ENCODE measurements at regions not wholly inside any gene's neighbourhood (a gene's known extent, or its start where the extent isn't known, plus 50 kb on each side); places are given as distances from the start of the nearest gene placed in this dataset.

DNA sequence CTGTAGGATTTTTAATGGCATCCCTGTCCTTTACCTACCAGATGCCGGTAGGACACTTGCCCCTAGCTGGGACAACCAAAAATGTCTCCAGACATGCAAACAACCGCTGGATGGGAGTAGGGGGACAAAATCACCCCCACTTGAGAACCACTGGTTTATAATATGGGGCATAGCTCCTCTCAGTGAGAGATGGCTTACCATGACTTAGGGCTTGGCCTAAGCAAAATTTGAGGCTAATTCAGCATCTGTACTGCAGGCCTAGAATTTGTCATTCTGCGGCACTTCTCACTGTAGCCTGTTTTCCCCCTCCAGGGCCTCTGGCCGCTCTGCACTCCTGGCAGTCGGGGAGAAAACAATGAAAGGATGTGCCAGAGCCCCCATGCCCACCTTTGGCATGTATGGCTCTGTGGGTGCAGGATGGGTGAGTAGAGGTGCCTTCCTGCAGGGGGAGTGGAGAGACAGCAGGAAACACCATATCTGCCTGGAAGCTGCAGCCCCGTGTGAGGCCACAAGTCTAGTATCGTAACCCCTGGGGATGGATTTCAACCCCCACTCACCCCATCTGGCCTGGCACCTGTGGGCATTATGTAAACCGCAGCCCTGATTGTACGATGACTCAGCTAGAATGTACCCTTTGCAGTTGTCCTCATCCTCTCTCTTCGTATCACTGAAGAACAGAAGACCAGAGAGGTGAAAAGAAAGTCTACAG lies 268.1 kb downstream of the SOX9 start:
- no peak for TF ChIP-seq CTCF (IDR thresholded peaks at IDR 0.05)

DNA sequence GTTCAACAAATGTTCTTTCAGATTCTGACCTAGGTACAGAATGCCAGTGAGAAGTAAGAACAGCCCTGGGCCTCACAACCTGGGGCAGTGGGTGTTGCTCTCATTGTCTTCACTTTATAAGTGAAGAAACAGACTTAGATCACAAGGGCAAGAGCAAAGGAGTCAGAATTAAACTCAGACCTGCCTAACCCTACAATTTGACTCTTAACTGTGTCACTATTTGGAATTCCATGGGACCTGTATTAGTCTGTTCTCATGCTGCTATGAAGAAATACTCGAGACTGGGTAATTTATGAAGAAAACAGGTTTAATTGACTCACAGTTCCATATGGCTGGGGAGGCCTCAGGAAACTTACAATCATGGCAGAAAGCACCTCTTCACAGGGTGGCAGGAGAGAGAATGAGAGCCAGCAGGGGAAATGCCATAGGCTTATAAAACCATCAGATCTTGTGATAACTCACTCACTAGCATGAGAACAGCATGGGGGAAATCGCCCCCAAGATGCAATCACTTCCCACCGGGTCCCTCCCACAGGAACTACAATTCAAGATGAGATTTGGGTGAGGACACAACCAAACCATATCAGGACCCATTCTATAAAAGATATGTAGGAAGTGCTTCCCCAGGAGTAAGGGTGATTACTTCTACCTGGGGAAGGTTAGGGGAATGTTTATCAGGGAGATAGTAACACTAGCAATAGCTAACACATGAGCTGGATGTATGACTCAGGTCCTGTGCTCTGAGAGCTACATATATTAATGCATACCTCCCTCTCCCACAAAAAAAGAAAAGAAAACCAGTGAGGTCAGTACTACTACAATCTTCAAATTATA lies 270.1 kb downstream of the SOX9 start:
- intact Hi-C loops (cut with DNase I; ENCODE audit: low total_unique reads): no loop called here

More for the DNA sequence above, 268.1 kb downstream of the SOX9 start:
- Histone ChIP-seq H3K27ac (no peak overlapping the region), H3K9me3 (no peaks in the 10 kb centered on the region), H3K4me3 (no peak overlapping the region), H3K27me3 (peaks cover 0 to 2% of the 10 kb centered on the region in 2 donors), H3K36me3 (no peaks in the 10 kb centered on the region), H3K4me1 (no peaks in the 10 kb centered on the region)
- DNase-seq: no peak
- intact Hi-C loops (cut with DNase I; ENCODE audit: low total_unique reads): no loop called here

GRCh38 chr17:72392056-72393010 lies 271.5 kb downstream of the SOX9 start:
- no peaks in the 10 kb centered on the region for H3K36me3 ChIP-seq
- no peaks in the 10 kb centered on the region for H3K4me1 ChIP-seq
- no peak for TF ChIP-seq CTCF (IDR thresholded peaks at IDR 0.05)
- H3K27ac ChIP-seq: no peak overlapping the region
- intact Hi-C loops (cut with DNase I; ENCODE audit: low total_unique reads): no loop called here
- DNase-seq: no peak
- H3K9me3 ChIP-seq: no peaks in the 10 kb centered on the region
- H3K27me3 ChIP-seq: peaks cover 0 to 2% of the 10 kb centered on the region in 2 donors
- no peak overlapping the region for H3K4me3 ChIP-seq

More for the DNA sequence above, 270.1 kb downstream of the SOX9 start:
- no peak overlapping the region for H3K4me3 ChIP-seq
- DNase-seq: no peak
- peaks cover 0 to 2% of the 10 kb centered on the region in 2 donors for H3K27me3 ChIP-seq
- H3K27ac ChIP-seq: no peak overlapping the region
- H3K4me1 ChIP-seq: no peaks in the 10 kb centered on the region
- TF ChIP-seq CTCF (IDR thresholded peaks at IDR 0.05): no peak
- no peaks in the 10 kb centered on the region for H3K9me3 ChIP-seq
- H3K36me3 ChIP-seq: no peaks in the 10 kb centered on the region

DNA sequence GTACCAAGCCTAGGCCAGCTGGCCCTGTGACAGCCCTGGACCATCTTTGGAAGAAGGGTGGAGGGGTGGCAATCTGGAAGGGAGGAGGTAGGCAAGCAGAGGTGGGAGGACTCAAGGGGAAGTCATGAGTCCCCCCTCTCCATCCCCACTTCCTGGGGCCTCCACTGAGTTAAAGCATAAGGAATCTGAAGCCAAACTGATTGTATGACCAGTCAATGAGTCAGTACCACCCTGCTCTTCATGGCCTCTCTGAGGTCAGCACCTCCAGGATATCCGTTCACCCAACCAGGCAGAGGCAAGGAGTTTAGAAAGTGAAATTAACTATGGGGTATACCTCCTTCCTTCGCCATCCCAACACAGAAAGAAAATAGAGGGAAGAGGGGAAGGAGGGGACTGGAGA lies 272.7 kb downstream of the SOX9 start:
- TF ChIP-seq CTCF (IDR thresholded peaks at IDR 0.05): no peak
- no peaks in the 10 kb centered on the region for H3K36me3 ChIP-seq
- peaks cover 0 to 2% of the 10 kb centered on the region in 2 donors for H3K27me3 ChIP-seq
- intact Hi-C loops (cut with DNase I; ENCODE audit: low total_unique reads): no loop called here
- no peak overlapping the region for H3K27ac ChIP-seq
- no peaks in the 10 kb centered on the region for H3K4me1 ChIP-seq
- H3K4me3 ChIP-seq: no peak overlapping the region
- no peaks in the 10 kb centered on the region for H3K9me3 ChIP-seq
- DNase-seq: no peak

GRCh38 chr17:72394531-72394930 lies 273.7 kb downstream of the SOX9 start:
- Histone ChIP-seq H3K27me3 (peaks cover 0 to under 1% of the 10 kb centered on the region in 2 donors), H3K4me1 (no peaks in the 10 kb centered on the region), H3K27ac (no peak overlapping the region), H3K4me3 (no peak overlapping the region), H3K9me3 (no peaks in the 10 kb centered on the region), H3K36me3 (no peaks in the 10 kb centered on the region)
- intact Hi-C loops (cut with DNase I; ENCODE audit: low total_unique reads): no loop called here
- no peak for DNase-seq
- no peak for TF ChIP-seq CTCF (IDR thresholded peaks at IDR 0.05)
